ENCODE measurements at regions not wholly inside any gene's neighbourhood (a gene's known extent, or its start where the extent isn't known, plus 50 kb on each side); places are given as distances from the start of the nearest gene placed in this dataset.
"Not testable (repeated sequence)": the region's sequence is repeated elsewhere in the genome, so short reads cannot be mapped to it uniquely, and the experiment has no call there.

DNA sequence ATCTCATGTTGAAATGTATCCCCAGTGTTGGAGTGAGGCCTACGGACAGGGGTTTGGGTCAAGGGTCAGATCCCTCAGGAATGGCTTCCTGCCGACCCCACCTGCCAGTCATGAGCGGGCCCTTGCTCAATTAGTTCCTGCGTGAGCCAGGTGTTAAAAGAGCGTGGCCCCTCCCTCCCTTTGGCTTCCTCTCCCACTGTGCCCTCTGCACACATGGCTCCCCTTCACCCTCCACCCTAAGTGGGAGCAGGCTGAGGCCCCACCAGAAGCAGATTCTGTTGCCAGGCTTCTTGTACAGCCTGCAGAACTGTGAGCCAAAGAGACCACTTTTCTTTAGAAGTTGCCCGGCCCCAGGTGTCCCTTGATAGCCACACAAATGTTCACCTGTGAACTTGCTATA, 193.3 kb downstream of the NPIPB11 start:
- not testable (repeated sequence) for DNase-seq

DNA sequence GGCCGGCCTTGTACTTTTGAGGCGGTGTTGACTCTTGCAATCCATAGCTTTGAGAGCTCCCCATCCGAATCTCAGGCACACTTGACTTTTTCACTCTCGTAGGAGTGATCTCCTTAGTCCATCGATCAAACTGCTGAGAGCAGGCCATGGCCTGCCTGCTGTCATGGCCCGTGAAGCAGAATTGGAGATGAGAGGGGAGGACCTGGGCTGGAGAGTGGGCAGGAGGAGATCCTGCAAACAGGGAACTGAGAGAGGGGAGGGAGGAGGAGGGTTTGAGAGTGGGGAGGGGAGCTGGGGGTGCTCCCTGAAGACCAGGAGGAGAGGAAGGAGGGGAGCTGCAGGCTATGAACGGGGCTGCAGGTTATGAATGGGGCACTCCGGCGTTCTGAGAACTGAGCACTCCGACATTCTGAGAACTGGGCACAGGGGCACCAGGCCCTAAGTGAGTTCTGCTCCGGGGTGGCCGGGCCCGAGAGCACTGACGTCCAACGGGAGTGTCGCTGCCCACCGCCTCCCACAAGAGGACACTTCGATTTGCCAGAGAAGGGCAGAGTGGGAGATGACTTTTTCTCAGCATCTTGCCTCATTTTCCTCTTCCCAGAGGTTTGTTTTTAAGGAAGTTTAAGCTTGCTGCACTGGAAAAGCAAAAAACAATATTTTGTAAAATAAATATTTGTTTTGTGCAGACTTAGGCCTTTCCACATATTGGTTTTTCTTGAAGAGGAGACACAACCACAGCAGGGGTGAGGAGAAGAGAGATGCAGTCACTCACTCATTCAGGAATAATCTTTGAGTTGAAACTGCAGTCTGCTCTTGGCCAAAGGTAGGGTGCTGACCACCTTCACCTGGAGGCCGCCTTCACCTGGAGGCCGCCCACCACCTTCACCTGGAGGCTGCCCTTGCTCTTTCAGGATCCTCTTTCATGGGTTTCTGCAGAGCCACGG, 194.2 kb downstream of the NPIPB11 start:
- DNase-seq, result not testable (repeated sequence)

DNA sequence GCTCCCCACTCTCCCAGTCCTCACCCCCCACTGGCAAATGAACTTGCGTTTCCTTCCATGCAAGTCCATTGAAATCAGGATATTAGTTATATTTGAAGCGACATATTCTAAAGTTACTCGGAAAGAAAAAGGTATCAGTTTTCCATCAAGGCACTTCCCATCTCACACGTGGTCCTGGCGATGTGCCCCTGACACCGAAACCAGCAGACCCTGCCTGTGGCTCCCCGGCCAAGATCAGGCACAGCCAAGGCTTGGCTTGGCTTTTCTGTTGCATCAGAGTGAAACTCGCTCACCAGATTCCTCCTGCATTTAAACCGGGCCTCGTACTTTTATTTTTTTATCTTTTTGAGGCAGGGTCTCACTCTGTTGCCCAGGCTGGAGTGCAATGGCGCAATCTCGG, 195.1 kb downstream of the NPIPB11 start:
- not testable (repeated sequence) for DNase-seq

DNA sequence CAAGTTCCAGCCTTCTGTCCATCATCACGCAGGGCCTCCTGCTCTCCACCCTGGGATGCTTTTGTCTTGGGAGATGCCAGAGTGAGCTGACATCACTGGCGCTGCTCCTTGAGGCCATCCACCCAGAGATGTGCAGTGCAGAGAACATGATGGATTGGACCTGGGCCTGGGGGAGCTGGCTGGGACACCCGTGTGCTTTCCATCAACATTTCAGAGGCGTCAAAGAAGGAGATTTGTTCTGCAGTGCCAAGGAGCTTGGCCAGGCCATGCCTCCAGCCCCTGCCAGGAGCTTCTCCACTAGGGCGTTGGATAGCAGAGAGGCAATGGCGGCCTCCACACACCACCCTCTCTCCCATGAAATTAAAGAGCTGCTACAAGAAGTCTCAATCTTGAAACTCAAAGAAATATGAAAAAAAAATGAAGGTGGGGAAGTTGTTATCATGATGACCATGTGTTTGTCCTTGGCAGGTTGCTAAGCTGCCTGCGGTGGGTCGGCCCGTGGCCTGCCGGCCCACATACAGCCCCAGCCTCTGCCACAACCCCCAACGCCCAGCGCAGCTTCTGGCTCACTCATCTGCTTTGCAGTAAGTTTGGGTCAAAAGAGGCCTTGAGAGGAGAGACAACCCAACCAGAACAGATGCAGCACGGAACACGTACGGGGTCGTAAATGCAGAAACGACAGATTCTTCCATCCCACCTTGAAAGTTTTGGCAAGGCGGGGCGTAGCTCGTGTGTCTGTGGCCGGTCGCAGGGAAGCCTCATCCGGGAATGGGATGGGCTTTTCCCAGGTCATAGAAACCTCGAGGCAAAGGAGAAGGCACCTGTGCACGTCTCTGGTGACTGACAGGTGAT, 196.0 kb downstream of the NPIPB11 start:
- DNase-seq, result not testable (repeated sequence)

- DNase-seq, result not testable (repeated sequence)
These were observed 200.4 kb downstream of the NPIPB11 start for GRCh38 chr16:29206120-29206519.

- not testable (repeated sequence) for DNase-seq
These were observed 201.4 kb downstream of the NPIPB11 start for GRCh38 chr16:29205151-29205550.

DNA sequence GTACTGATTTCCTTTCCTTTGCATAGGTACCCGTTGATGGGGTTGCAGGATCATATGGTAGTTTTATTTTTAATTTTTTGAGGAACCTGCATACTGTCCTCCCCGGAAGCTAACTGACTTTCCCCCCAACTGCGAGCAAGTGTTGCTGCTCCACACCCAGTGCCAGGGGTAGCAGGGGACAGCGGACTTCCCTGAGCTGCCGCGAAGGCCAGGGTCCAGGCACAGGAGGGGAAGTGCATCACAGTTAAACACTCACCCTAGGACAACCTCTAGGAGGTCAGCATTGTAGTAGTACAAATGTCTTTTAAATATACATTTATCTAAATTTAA, 201.7 kb downstream of the NPIPB11 start:
- DNase-seq, result no peak

DNA sequence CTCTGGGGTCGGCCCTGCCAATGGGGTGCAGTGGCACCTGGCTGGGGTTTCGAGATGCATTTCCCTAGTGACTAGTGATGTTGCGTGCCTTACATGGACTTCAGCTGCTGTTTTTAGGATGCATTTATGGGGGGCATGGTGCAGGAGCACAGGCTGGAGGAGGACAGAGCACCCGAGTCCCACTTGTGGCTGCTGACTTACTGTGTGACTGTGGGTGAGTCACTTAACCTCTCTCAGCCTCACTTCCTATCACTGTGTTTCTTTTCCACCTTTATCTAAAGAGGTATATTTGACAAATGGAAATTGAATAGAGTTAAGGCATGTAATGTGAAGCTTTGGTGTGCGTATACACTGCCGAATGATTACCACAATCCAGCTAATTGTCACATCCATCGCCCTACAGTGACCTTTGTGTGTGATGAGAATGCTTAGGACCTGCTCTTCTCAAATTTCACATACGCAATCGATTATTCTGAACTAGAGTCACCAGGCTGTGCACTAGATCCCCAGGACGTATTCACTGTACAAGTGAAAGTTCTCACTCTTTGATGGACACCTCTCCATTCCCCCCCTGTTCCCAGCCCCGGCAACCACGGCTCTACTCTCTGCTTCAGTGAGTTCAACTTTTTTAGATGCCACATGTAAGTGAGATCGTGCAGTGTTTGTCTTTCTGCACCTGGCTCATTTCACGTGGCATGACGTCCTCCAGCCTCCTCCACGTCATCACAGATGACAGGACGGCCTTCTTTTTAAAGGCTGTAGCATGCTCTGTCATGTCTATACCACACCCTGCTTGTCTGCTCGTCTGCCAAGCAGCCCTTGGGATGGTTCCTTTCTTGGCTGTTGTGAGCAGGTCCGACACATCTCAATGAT, 202.3 kb downstream of the NPIPB11 start:
- not testable (repeated sequence) for DNase-seq

GRCh38 chr16:29203046-29203932, 203.2 kb downstream of the NPIPB11 start:
- DNase-seq, result not testable (repeated sequence)

DNA sequence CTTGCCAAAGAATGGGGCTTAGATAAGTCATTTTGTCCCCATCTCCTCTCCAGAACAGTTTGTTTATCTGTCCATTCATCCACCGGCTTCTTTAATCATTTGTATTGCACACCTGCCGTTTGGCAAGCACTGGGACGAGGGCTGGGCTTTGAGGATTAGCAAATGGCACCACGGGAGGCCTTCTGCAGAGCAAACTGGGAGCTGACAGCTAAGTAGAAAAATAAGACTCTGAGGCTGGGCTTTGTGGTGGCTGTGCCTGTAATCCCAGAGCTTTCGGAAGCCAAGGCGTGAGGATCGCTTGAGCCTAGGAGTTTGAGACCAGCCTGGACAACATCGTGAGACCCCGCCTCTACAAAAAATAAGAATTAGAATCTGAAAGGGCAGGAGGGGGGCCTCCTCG, 203.9 kb downstream of the NPIPB11 start:
- not testable (repeated sequence) for DNase-seq

DNA sequence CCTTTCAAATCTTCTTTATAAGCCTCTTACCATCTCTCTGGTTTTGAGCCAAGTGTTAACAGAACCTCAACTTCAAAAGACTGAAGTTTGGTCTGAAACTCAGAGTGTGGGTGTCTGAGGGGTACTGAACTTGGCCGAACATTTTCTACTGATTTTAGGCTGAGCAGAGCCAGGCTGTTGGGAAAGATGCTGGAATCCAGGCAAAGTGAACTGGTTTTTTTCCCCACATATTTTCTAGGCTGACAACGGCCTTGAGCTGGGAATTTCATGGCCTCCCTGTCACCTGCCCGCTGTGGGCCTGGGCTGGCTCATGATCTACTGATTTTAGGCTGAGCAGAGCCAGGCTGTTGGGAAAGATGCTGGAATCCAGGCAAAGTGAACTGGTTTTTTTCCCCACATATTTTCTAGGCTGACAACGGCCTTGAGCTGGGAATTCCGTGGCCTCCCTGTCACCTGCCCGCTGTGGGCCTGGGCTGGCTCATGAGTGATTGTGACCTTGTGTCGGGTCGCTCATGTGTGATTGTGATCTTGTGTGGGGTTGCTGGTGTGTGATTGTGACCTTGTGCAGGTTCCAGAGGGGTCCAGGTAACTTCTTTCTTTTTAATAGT, 204.4 kb downstream of the NPIPB11 start:
- not testable (repeated sequence) for DNase-seq

- DNase-seq, result not testable (repeated sequence)
These were observed 205.1 kb downstream of the NPIPB11 start for GRCh38 chr16:29201296-29202024.

DNA sequence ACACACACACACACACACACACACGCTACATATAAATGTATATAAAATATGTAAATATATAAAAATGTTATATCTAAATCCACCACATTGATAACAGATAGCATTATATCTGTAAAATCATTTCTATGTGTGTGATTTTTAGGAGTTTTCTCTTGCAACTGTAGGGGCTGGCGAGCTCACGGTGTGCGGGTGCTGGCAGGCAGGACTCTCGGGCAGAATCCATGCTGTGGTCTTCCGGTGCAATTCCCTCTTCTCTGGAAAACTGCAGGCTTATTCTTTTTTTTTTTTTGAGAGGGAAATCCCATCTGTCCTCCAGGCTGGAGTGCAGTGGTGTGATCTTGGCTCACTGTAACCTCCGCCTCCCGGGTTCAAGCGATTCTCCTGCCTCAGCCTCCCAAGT, 205.8 kb downstream of the NPIPB11 start:
- not testable (repeated sequence) for DNase-seq

GRCh38 chr16:29200135-29200601, 206.3 kb downstream of the NPIPB11 start:
- DNase-seq, result not testable (repeated sequence)

GRCh38 chr16:29199626-29200025, 206.9 kb downstream of the NPIPB11 start:
- DNase-seq, result not testable (repeated sequence)

DNA sequence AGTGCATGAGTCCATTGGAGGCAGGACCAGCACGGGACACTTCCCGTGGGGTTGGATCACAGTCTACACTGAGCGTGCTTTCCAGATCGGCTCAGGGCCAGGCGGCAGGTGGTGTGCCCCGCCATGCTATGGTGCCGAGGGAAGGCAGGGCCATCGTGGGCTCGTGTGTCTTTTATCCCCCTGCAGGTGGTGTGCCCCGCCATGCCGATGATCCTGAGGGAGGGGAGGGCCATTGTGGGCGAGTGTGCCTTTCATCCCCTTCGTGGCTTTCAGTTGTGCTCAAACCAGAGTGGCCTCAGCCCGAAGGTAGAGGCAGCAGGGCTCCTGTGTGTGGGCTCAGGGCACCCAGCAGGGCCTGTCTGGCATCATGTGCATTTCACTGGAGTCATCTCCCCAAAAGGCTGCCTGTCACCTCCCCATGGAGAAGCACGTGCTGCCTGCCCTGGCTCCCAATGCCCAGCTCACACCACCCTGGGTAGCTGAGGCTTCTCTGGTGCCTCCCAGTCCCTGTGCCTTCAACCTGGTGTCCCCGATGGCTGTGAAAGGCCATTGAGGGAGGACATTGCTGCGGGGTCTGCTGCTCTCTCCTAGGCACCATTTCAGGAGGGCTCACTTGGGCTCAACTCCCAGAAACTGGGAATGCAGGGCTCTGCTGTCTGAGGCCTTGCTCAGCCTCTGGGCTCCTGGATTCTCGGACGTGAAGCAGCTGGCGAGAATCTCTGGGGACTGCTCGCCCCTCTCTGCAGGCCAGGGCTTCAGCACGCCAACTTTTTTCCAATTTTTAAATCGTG, 207.6 kb downstream of the NPIPB11 start:
- DNase-seq, result no peak

DNA sequence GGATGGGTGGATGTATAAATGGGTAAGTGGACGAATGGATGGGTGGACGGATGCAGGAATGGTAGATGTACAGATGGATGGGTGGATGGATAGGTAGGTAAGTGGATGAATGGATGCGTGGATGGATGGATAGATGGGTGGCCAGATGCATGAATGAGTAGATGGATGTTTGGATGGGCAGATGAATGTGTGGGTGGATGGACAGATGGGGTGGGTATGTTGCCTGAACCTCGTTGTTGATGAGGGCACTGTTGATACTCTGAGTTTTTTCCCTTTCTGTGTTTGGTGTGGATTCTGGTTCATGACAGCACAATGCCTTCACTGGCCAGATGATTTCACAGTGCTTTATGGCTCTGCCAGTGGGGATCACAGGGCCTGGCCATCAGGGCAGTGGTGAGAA, 208.3 kb downstream of the NPIPB11 start:
- no peak for DNase-seq

DNA sequence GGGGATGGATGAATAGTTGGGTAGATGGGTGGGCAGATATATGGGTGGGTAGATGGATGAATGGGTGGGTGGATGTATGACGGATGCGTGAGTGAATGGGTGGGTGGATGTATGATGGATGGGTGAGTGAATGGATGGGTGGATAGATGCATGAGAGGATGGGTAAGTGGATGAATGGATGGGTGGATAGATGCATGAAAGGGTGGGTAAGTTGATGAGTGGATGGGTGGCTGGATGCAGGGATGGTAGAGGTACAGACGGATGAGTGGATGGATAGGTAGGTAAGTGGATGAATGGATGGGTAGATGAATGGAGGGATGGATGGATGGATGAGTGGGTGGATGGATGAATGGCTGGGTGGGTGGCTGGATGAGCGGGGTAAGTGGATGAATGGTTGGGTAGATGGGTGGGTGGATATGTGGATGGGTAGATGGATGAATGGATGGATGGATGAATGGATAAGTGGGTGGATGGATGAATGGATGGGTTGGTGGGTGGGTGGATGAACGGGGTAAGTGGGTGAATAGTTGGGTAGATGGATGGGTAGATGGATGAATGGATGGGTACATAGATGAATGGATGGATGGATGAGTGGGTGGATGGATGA, 208.9 kb downstream of the NPIPB11 start:
- DNase-seq, result not testable (repeated sequence)

DNA sequence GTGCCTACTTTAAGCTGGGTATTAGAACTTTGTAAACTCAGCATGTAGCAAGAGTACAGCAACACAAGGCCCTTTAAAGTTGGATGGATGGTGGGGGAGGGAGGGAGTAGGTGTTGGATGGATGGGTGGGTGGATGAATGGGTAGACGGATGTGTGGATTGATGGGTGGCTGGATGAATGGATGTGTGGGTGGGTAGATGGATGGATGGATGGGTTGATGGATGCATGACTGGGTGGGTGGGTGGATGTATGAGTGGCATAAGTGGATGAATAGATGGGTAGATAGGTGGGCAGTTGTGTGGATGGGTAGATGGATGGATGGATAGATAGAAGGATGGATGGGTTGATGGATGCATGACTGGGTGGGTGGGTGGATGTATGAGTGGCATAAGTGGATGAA, 209.8 kb downstream of the NPIPB11 start:
- not testable (repeated sequence) for DNase-seq
